Osteoblast (primary cell): ENCODE measurements at regions not wholly inside any gene's neighbourhood (a gene's known extent, or its start where the extent isn't known, plus 50 kb on each side); places are given as distances from the start of the nearest gene placed in this dataset.

Experiments used
- DNase-seq: peaks from one replicate; pipeline ENCODE4 v3.0.0; 2011; ENCODE audit warnings: low spot score, mixed read lengths; ENCODE audit not compliant: insufficient read length; ENCODE audit errors: missing footprints
- H2AFZ ChIP-seq: 2 replicates; pipeline ENCODE4 v1.6.0; 2011; ENCODE audit warnings: mild to moderate bottlenecking, low read length
- H3K27ac ChIP-seq: 2 replicates; pipeline ENCODE4 v1.5.1; 2011; ENCODE audit warnings: mild to moderate bottlenecking, low read depth, low read length, moderate library complexity
- H3K27me3 ChIP-seq: 2 replicates; pipeline ENCODE4 v1.6.0; 2012; ENCODE audit warnings: mild to moderate bottlenecking, control low read depth, inconsistent platforms, low read length, moderate library complexity; ENCODE audit not compliant: insufficient read depth
- H3K36me3 ChIP-seq: 2 replicates; pipeline ENCODE4 v1.5.1; 2011; ENCODE audit warnings: mild to moderate bottlenecking, low read length, control low read depth, moderate library complexity; ENCODE audit not compliant: insufficient read depth
- H3K4me1 ChIP-seq: 2 replicates; pipeline ENCODE4 v1.5.1; 2011; ENCODE audit warnings: mild to moderate bottlenecking, low read length, control low read depth, moderate library complexity; ENCODE audit not compliant: insufficient read depth
- H3K4me2 ChIP-seq: 2 replicates; pipeline ENCODE4 v1.6.0; 2011; ENCODE audit warnings: mild to moderate bottlenecking, low read length; ENCODE audit not compliant: insufficient read depth
- H3K4me3 ChIP-seq: fragments of 200-600 bp; sonication (generic); 3 replicates; pipeline ENCODE4 v1.5.1; 2012; ENCODE audit warnings: mild to moderate bottlenecking, low read length, inconsistent platforms; ENCODE audit not compliant: insufficient read depth
- H3K79me2 ChIP-seq: 2 replicates; pipeline ENCODE4 v1.6.0; 2012; ENCODE audit warnings: mild to moderate bottlenecking, low read length, control low read depth, inconsistent platforms; ENCODE audit not compliant: insufficient read depth
- H3K9me3 ChIP-seq: 2 replicates; pipeline ENCODE4 v1.5.1; 2011; ENCODE audit warnings: low read depth, low read length, control low read depth
- H4K20me1 ChIP-seq: 2 replicates; pipeline ENCODE4 v1.6.0; 2012; ENCODE audit warnings: mild to moderate bottlenecking, low read length, control low read depth; ENCODE audit not compliant: insufficient read depth
- CTCF ChIP-seq: IDR thresholded peaks from 2 replicates; pipeline ENCODE4 v1.5.1; 2011; ENCODE audit warnings: mild to moderate bottlenecking, low read depth, low read length, moderate library complexity; ENCODE audit errors: extremely low read depth

DNA sequence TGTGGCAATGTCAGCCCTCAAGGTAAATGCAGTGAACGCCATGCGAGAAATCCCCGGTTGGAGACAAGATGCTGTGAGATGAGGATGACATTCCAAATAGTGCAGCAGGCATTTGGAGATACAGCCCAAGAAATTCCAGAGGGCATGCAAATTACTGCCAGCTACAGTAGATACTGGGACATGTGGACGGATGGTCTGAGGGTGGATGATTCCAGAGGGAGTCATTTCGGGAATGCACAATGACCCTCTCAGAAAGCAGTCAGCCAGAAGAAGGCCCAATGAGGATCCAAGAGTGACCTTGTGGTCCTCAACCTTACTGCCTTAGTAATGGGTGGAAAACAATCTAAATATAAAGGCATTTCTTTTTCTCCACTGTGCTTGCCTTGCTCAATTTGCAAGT lies 111.3 kb downstream of the HNRNPLL start:
- H2AFZ ChIP-seq, result no peak overlapping the region
- H3K27ac ChIP-seq, result no peak overlapping the region
- H4K20me1 ChIP-seq, result no peaks in the 10 kb centered on the region
- no peak overlapping the region for H3K4me2 ChIP-seq
- no peak for TF ChIP-seq CTCF
- no peaks in the 10 kb centered on the region for H3K79me2 ChIP-seq
- no peak overlapping the region for H3K4me3 ChIP-seq
- peaks cover 4% of the 10 kb centered on the region for H3K27me3 ChIP-seq
- DNase-seq, result no peak
- no peaks in the 10 kb centered on the region for H3K36me3 ChIP-seq
- H3K9me3 ChIP-seq, result no peaks in the 10 kb centered on the region
- H3K4me1 ChIP-seq, result no peaks in the 10 kb centered on the region

DNA sequence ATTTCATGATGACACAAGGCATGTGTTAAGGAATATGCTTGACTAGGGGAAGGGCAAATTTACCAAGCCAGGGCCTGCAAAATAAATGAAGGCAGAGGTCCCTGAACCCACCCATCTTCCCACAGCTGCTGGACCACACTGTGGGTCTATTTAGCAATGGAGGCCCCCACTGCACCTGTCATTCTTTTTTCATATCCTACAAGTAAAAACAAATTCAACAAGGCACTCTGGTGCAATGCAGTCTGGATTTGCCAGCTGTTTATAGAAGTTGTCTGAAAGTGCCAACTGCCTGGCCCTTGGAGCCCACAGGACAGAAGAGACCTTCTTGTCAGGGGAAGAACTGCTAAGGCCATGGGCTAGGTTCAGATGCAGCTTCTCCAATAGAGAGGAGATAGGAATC lies 112.8 kb upstream of the ATL2 start:
- no peak overlapping the region for H3K27ac ChIP-seq
- no peak overlapping the region for H3K4me2 ChIP-seq
- H4K20me1 ChIP-seq, result no peaks in the 10 kb centered on the region
- DNase-seq, result no peak
- no peaks in the 10 kb centered on the region for H3K4me1 ChIP-seq
- no peak overlapping the region for H2AFZ ChIP-seq
- no peaks in the 10 kb centered on the region for H3K9me3 ChIP-seq
- no peaks in the 10 kb centered on the region for H3K36me3 ChIP-seq
- H3K79me2 ChIP-seq, result no peaks in the 10 kb centered on the region
- no peaks in the 10 kb centered on the region for H3K27me3 ChIP-seq
- no peak overlapping the region for H3K4me3 ChIP-seq
- no peak for TF ChIP-seq CTCF

DNA sequence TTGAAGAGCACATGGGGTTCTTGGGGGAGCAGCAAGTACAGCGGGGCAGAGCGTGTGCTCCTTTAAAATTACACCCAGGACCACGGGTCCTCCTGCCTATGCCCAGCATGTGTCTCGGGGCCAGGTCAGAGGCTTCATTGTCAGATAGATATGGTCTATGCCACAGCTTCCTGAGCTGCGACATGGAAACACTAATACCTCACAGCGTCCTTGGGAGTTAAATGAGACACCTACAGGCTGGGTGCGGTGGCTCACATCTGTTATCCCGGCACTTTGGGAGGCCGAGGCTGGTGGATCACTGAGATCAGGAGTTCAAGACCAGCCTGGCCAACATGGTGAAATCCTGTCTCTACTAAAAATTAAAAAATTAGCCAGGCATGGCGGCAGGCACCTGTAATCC lies 110.8 kb upstream of the ATL2 start:
- Histone ChIP-seq H3K36me3 (no peaks in the 10 kb centered on the region), H3K9me3 (no peaks in the 10 kb centered on the region), H3K4me1 (no peaks in the 10 kb centered on the region), H3K4me2 (no peak overlapping the region), H3K79me2 (no peaks in the 10 kb centered on the region), H3K27ac (no peak overlapping the region), H3K27me3 (no peaks in the 10 kb centered on the region), H4K20me1 (no peaks in the 10 kb centered on the region), H3K4me3 (no peak overlapping the region), H2AFZ (no peak overlapping the region)
- no peak for DNase-seq
- no peak for TF ChIP-seq CTCF

DNA sequence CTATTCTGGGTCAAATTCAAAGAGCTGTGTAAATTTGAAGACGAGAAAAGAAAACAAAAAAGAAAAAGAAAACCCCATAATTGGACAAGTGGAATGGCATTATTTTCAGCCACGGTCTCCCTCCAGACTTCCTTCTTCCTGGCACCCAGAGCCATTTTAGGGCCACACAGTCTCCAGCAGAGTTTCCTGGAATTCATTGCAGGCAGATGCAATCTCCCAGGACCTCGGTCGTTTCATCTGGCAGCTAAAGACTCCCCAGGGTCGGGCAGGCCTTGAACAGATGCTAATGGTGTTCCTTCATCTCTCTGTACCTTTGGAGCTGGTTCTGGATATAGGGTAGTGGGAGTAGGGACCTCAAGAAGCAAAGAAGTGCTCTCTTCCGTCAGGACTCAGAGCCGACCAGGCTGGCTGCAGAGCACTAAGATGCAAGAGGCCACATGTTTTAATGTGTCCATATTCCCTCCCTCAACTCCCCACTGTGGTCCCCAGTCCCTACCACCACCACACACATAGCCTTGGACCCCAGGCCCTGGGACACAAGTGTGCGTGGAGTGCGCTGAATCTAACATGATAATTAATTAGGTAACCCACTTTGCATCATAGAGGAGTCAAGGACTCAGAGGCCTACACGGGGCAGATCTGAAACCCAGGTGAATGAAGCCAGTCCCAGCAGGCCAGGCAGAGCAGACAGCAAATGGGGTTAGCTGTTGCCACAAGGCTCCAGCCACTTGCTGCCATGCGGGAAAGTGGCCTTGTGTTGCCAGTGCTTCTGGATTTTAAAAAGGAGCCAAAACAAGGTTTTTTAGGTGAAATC lies 109.3 kb upstream of the ATL2 start:
- H3K79me2 ChIP-seq, result no peaks in the 10 kb centered on the region
- H2AFZ ChIP-seq, result peak overlapping the region; percentile 76
- no peak for TF ChIP-seq CTCF
- H3K4me2 ChIP-seq, result no peak overlapping the region
- H3K36me3 ChIP-seq, result no peaks in the 10 kb centered on the region
- H3K27me3 ChIP-seq, result no peaks in the 10 kb centered on the region
- no peak for DNase-seq
- no peaks in the 10 kb centered on the region for H4K20me1 ChIP-seq
- no peaks in the 10 kb centered on the region for H3K9me3 ChIP-seq
- H3K4me3 ChIP-seq, result no peak overlapping the region
- H3K4me1 ChIP-seq, result no peaks in the 10 kb centered on the region
- no peak overlapping the region for H3K27ac ChIP-seq
